ENCODE measurements at regions not wholly inside any gene's neighbourhood (a gene's known extent, or its start where the extent isn't known, plus 50 kb on each side); places are given as distances from the start of the nearest gene placed in this dataset.
"Not testable (repeated sequence)": the region's sequence is repeated elsewhere in the genome, so short reads cannot be mapped to it uniquely, and the experiment has no call there.

DNA sequence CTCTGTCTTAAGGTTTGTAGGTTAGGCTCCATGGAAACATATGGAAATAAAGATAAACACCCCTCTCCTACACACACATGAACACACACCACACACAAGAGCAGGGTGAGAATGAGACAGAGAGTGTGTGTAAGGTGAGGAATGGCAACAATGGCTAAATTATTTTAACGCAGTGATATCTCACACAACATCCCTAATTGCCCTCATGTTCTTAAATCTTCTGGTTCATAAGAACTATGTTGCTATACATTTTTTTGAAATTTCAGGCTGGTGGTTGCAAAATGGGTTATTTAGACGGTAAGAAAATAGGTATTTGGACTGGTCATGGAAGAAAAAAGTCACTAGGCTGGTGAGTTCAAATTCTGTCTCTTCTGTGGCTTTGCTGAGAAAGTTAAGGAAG, 316.7 kb upstream of the ESRRG start:
- DNase-seq (ENCODE audit: low read depth): no peak

DNA sequence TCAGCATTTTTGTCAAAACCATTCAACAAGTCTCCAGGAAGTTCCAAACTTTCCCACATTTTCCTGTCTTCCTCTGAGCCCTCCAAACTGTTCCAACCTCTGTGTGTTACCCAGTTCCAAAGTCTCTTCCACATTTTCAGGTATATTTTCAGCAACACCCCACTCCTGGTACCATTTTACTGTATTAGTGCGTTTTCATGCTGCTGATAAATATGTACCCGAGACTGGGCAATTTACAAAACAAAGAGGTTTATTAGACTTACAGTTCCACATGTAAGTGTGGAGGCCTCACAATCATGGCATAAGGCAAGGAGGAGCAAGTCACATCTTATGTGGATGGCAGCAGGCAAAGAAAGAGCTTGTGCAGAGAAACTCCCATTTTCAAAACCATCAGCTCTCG, 315.9 kb upstream of the ESRRG start:
- DNase-seq (ENCODE audit: low read depth): not testable (repeated sequence)

DNA sequence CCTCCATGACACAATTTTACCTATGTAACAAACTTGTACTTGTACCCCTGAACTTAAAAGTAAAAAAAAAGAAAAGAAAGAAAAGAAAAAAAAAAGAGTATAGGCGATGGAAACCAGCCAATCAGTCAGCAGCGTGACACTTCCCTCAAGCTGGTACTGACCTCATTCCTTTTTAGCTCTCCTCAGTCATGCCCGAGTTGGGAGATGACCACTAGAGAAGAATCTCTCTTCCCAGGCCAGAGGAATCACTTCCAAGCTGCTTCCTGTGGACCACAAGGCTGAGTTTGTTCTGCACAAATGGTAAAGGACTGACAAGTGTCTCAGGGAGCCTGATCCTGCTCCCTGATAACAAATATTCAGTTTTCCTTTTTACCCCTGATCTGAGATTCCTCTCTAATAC, 313.5 kb upstream of the ESRRG start:
- no peak for DNase-seq (ENCODE audit: low read depth)

DNA sequence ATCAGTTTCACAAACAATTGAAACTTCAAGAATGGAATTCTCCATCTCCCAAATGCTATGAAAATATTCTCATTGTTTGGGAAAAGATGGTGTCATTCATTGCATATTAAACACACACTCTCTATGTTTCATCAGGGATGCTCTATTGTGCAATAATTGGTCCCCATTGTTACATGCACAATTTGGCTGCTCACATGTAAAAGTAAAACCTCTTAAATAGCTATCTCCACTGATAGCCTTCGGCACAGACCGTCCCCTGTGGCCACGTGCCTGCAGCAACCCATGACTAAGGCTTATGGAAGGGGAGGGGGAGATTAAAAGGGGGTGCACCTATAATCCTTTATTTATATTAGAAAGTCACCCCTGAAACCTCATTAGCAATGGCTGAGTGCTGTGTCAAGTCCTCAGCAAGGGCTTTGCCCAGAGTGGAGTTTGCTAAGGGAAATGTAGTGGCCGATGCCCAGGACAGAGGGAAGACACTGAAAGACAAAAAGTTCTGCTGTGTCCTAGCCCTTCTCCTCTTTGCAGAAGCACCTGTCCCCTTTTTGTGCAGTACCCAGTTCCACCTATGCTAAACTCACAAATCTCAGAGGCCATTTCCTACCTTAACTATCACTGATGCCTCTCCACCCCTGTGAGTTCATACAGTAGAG, 309.6 kb upstream of the ESRRG start:
- DNase-seq (ENCODE audit: low read depth): no peak

DNA sequence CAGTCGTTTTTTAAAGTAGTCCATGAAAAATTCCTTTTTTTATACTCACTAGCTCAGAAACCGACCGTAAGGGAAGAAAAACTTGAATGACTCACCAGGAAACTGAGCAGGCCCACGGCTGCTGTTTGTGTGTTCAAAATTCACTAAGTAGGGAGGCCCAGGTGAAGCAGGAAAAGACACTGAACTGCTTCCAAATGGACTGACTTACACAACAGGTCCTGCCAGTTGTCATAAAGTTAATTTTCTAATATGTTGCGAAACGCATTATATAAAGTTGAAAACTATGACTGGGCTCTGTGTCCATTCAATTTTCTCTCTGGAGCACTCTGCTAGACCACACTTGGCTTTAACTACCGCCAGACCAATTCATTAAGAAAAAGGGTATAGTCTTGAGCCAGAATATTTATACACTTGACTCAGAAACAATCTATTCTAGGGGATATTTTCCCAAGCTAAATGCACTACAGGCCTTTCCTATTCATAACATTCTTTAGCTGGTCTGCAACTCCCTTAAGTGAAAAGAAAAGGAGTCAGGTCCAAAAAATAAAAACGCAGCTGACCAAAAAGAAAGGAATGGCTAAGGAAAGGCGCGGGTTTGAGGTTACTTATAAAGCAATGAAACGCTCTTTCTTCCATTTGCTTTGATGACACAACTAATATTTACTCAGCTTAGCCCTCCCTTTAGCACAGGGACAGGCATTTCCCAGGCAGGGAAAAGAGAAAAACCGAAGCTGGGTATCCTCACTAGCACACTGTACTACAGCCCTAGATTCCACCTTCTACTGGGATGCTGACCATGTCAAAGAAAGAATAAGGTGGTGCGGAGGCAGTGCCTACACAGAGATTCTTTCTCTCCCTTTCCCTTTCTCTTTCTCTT, 306.3 kb upstream of the ESRRG start:
- DNase-seq (ENCODE audit: low read depth): peak; percentile 20

DNA sequence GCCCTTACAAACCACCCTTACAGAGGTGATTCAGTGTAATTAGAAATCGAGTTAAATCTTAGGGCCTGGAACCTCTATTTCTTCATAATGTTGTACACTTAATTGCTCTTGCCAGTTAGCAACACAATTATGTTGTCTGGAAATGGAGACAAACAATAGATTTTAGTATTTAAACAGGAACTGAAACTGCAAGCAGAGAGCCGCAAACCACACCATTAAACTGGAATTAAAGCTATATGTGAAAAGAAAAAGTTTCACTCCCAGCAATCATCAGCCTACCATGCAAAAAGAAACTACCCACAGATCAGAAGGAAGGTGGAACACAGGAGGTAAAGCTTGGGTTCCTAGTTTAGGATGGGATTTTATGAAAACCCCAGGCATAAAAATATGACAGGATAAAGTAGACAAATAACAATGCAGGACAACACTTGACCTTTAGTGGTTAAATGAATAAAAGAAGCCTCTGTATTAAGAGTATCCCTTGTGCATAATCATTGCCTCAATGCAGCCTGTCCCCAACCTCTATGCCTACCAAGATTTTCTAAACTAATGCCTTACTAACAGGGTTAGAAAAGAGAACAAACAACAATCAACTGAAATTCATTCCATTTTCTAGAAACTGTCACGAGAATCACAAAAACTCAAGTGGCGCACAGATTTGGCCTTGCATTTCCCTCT, 304.3 kb upstream of the ESRRG start:
- DNase-seq (ENCODE audit: low read depth): no peak

DNA sequence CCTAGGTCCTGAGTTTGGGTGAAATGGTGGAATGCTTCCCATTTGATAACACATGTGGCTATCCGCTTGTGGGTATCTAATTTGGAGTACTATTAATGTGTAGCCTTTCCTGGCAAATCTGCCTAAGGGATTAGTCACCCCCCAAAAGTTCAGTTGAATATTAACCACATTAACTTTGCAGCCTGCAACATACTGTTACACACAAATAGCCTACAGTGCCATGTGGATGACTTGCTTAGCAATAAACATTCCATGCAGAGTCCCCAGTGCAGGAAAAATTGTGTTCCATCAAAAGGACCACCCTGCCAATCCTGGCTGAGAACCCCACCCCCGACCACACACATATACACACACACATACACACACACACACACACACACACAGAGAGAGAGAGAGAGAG, 303.3 kb upstream of the ESRRG start:
- no peak for DNase-seq (ENCODE audit: low read depth)

DNA sequence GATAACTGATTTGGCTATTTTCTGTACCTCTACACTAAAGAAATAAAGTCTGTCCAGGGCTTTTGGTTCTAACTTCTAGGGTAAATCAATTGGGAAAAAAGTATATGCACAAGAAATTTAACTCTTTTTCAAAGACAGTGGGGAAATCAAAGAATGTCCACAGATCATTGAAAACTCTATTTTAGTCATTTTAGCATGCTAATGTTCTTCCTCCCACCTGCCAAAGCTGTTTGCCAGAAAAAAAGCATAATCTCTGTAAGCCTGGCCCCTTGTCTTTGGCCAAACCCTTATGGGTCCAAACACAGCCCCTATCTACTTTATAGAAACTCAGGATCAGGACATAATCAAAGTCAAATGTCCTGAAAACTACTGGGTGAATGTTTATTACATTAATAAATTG, 302.2 kb upstream of the ESRRG start:
- no peak for DNase-seq (ENCODE audit: low read depth)

DNA sequence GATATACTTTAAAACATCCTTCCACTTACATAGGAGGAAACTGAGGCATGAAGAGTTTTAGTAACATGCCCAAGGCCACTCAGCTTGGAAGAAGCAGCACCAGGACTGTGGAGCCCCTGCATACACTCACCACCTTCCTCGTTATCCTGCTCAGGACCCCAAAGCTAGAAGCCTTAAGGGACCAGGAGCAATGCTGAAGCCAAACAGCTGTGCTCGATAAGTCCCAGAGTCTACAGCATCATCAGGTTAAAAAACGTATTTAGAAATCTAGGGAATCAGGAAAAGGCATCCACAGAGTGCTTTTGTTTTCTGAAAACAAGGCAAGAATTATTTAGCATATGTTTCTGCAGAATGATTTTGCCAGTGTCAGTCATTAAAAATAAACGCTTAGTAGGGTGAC, 301.7 kb upstream of the ESRRG start:
- no peak for DNase-seq (ENCODE audit: low read depth)

DNA sequence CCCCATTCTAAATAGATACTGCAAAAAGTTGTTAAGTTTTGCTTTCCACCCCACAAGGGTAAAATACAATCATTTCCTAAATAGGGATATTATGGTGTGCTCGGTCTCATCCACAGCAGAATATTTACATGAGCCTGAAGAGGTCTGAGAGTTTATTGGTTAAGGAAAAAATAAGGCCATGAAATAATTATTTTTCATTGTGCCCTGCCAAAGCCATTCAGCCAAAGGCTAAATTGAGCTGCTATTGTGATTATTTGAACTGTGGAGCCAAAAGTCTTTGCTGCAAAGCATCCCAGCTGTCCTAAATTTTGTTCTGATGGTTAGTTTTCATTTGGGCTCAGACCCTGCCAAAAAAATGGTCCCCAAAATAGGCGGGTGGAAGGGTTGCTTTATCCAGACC, 298.7 kb upstream of the ESRRG start:
- DNase-seq (ENCODE audit: low read depth): no peak

DNA sequence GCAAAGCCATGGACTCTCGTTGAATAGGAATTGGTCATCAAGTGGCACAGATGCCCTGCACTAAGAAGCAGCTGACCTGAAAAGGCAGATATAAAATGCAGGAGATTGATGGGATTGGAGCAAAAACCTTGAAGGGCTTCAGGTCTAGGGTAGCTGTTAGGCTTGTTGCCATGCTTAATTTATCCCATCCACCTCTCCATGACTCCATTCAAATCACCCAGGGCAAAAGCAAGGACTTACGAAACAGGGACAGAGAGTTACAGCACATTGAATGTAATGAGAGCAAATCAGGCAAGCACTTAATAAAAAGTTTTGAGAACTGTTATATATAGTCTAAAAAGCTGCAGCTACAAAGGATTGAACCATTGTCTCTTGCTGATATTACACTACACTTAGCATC, 298.2 kb upstream of the ESRRG start:
- no peak for DNase-seq (ENCODE audit: low read depth)

DNA sequence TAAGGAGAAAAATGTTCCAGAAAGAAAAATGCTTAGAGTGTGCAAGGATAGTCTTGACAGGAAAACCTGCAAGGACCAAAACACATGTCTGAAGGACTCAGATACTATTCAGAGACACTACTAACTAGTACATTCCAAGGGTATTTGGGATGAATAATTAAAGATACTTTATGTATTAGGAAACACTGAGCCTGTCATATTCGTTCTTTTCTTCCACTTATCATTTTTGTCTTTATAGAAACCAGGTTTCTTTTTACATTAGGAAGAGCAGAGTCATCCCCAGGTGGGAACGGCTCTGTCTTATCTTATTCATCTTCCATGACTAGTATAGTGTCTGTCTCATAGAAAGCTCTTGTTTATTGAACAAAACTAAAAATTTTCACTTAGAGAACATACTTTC, 296.2 kb upstream of the ESRRG start:
- no peak for DNase-seq (ENCODE audit: low read depth)

DNA sequence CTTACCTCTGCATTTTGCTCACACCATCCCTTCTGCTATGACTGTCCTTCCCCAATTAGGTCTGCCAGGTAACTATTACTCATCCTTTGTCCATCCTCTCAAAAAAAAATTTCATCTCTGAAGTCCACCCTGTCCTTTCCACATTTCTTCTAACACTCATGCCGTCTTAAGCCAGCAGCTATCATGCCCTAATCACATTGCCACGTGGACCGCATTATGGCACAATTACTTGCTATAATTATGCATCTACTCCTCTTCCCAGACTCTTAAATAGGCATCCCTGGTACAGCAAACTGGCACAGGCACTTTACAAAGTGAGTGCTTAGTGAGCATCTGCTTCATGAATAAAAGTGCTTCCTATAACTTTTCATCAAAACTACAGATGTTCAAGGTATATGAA, 295.4 kb upstream of the ESRRG start:
- DNase-seq (ENCODE audit: low read depth): no peak

DNA sequence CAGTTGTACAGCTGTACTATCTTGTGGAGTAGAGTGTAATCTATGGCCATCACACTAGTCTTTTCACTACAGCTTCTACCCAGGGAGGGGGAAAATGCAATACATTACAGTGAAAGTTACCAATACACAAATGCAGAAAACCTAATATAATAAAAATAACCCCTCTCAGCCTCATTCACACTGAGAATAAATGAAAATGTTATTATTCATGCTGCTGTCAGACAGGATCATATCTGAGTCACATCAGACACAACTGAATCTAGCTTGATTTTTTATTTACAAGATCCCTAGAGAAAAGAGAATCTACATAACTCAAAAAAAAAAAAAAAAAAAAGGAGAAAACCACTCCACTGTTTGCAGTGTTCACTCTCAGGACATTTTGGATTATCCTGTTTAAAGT, 293.9 kb upstream of the ESRRG start:
- DNase-seq (ENCODE audit: low read depth): no peak

DNA sequence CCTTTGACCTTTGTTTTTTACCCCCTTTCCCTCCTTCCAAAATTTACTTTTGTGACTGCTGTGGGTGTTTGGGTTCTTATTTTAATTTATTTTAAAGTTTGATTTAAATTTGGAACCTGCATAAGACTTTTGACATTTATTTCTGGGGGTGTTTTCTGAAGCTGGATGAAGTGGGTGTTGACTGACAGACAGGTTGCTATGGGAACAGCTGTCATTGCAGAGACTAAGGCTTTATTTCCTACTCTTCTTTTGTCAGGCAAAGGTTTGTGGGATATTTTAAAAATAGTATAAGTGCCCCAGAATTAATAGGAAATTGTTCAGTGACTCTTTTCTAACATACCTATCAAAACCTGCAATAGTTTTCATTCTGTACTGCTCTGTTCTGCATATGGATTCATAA, 290.8 kb upstream of the ESRRG start:
- DNase-seq (ENCODE audit: low read depth): no peak

DNA sequence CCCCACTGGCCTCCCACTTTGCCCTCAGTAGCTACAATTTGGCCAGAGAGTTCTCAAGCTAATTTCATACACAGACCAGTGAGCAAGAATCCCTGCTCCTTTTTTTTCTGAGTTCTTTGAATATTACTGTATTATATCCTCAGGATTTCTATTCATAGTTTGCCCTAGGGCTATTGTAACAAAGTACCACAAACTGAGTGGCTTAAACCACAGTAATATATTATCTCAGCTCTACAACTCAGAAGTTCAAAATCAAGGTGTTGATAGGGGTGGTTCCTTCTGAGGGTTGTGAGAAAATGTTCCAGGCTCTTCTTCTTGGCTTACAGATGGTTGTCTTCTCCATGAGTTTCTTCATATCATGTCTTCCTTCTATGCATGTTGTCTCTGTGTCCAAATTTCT, 289.4 kb upstream of the ESRRG start:
- DNase-seq (ENCODE audit: low read depth): no peak

DNA sequence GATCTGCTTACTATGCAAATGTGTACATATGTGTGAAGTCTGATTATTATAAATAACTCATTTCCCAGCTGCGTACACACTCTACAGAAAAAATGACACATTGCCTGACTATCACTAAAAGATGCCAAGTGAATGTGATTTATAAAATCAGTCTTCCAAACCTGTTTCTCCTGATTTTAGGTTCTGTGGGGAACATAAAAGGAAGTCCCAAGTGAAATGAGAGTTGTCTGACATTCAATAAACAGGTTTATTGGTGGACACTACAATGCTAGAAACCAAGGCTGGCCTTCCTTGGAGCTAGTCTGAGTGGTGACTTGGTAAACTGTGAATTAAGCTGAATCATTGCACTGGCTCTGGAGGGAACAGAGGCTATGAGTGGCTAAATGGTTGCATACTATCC, 287.9 kb upstream of the ESRRG start:
- no peak for DNase-seq (ENCODE audit: low read depth)

DNA sequence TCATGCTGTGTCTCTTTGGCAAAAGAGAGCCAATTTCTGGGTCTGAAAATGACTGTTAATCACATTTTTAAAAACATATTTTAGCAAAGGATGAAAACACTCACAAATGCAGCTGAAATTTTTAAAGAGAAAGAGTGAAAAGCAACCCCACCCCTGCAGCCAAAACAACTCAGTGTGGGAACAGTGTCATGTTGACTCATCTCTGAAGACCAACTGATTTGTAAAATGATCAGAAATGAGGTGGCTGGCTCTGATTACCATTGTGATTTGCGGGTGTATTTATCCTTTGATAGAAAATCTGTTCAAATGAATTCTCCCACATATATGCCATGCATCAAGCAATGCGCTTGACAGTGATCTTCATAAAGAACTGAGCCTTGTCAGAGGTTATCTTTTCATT, 287.0 kb upstream of the ESRRG start:
- no peak for DNase-seq (ENCODE audit: low read depth)

DNA sequence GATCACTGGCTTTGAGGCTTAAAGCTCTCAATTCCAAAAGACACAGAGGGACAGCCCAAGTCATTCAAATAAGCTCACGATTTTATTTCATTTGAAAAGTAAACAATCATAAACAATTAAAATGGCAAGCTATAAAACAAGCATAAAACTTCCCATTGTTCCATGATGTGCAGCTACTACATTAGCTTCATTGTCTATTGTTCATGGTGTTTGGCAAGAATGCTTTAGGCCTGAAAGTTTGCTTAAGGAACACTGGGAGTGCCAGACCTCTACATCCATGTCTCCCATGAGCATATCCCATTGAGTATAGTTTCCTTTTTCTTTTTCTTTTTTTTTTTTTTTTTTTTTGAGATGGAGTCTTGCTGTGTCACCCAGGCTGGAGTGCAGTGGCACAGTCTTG, 286.1 kb upstream of the ESRRG start:
- DNase-seq (ENCODE audit: low read depth): no peak

DNA sequence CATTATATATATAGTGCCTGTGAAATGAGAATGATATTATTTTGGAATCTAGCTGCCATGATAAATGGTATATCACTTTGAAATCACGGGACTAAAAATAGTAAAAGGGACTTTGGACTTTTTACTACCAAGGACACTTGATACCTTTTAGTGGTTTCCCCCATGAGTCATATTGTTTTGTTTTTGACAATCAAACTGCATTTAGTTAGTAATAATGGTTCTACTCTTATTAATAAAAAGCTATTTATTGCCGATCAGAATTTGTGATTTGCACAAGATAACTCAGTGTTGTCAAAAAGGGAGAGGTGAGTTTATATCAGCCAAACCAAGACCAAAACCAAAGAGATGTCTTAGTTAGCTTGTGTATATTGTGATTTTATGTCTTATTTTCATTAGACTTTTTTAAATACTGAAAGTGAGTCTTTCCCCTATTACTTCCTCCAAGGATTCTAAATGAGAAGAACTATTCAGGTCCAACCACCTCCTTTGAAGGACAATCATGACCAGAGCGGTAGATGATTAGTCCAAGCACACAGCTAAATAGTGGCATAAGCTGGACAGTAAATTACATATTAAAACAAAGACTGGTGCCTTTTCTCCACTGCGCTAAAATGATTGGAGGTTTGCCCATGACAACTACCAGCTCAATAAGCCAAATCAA, 281.7 kb upstream of the ESRRG start:
- DNase-seq (ENCODE audit: low read depth): no peak

DNA sequence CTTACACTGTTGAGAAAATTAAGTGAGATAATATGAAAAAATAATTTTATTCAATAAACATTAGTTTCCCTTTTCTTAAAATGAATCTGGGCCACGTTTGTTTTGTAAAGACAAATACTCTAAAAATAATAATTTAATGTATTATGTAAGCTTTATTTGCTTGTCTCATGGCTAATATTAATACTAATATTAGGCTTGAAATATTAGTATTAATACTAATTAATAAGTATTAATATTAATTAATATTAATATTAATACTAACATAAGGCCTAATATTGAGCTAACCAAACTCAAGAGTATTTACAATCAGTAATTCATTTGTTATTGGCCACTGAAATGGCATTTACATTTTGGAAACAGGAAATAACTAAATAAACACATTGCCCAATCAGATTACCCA, 280.1 kb upstream of the ESRRG start:
- no peak for DNase-seq (ENCODE audit: low read depth)

DNA sequence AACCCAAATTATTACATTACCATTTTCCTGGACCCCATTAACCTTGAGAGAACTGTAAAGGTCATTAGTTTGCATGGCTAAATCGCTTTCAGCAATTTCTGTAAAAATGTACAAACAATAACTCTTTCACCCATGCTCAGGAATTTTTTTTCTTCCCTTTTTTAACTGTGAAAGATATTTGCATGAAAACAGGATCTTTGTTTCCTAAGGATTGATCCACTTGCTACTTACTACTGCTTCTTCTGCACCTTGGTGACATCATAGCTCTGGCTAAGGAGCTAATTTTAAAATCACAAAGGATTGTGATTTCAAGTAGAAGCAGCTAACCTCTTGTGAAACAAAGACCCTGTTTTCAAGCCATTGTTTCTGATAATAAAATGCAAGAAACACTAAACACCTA, 274.6 kb upstream of the ESRRG start:
- no peak for DNase-seq (ENCODE audit: low read depth)

DNA sequence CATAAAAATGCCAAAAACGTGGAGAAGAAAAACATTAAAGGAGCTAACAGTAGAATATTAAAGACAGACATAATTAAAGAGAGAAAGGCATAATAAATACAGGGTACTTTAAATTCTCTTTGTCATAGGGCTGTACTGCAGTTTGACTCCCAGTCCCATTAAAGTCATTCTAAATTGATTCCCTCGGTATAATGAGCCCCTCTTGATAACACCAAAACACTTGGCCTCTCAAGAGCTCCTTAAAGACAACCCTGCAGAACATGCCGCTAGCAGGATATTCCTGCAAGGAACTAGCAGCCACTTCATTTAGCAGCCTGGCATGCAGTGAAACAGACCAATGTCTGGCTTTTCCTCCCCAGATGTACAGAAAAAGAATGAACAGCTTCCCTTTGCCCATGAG, 273.8 kb upstream of the ESRRG start:
- no peak for DNase-seq (ENCODE audit: low read depth)
